Astrocyte (in vitro differentiated cells and primary cell): ENCODE measurements at regions not wholly inside any gene's neighbourhood (a gene's known extent, or its start where the extent isn't known, plus 50 kb on each side); places are given as distances from the start of the nearest gene placed in this dataset.
"Not testable (repeated sequence)": the region's sequence is repeated elsewhere in the genome, so short reads cannot be mapped to it uniquely, and the experiment has no call there.

Experiments used
- DNase-seq: peaks from one replicate; pipeline ENCODE4 v3.0.0-alpha.2; 2010; ENCODE audit warnings: low read depth
- FAIRE-seq: peaks from 2 replicates; lab custom pipeline; 2011; peaks lifted over from hg19 to GRCh38; lab: Jason Lieb, UNC
- H2AFZ ChIP-seq: 2 replicates; pipeline ENCODE4 v1.6.0; 2012; ENCODE audit warnings: low read depth, low read length, inconsistent platforms
- H3K27ac ChIP-seq: 2 replicates; pipeline ENCODE4 v1.5.1; 2011; ENCODE audit warnings: low read depth, low read length, inconsistent platforms
- H3K27me3 ChIP-seq: 2 replicates; pipeline ENCODE4 v1.6.0; 2011; ENCODE audit warnings: low read length, inconsistent platforms; ENCODE audit not compliant: insufficient read depth
- H3K36me3 ChIP-seq: 2 replicates; pipeline ENCODE4 v1.5.1; 2011; ENCODE audit warnings: low read length, inconsistent platforms; ENCODE audit not compliant: insufficient read depth
- H3K4me1 ChIP-seq: 2 replicates; pipeline ENCODE4 v1.5.1; 2011; ENCODE audit warnings: low read length, inconsistent platforms; ENCODE audit not compliant: insufficient read depth
- H3K4me2 ChIP-seq: 2 replicates; pipeline ENCODE4 v1.6.0; 2012; ENCODE audit warnings: low read length, inconsistent platforms
- H3K4me3 ChIP-seq: 2 replicates; pipeline ENCODE4 v1.5.1; 2011; ENCODE audit warnings: low read depth, mild to moderate bottlenecking, low read length, inconsistent platforms; ENCODE audit not compliant: insufficient read depth
- H3K79me2 ChIP-seq: 2 replicates; pipeline ENCODE4 v1.6.0; 2012; ENCODE audit warnings: mild to moderate bottlenecking, low read length, inconsistent platforms; ENCODE audit not compliant: insufficient read depth
- H3K9ac ChIP-seq: 2 replicates; pipeline ENCODE4 v1.6.0; 2012; ENCODE audit warnings: mild to moderate bottlenecking, low read length, inconsistent platforms
- H3K9me3 ChIP-seq: 2 replicates; pipeline ENCODE4 v1.5.1; 2012; ENCODE audit warnings: low read depth, mild to moderate bottlenecking, low read length, inconsistent platforms; ENCODE audit not compliant: insufficient read depth
- H4K20me1 ChIP-seq: 2 replicates; pipeline ENCODE4 v1.6.0; 2012; ENCODE audit warnings: low read length, inconsistent platforms; ENCODE audit not compliant: insufficient read depth
- H3K27ac Mint-ChIP-seq: one replicate; pipeline ENCODE4 v1.8.0; 2021; ENCODE audit warnings: mild to moderate bottlenecking, mixed read lengths; ENCODE audit not compliant: unreplicated experiment
- H3K27me3 Mint-ChIP-seq: one replicate; pipeline ENCODE4 v1.8.0; 2021; ENCODE audit warnings: low read depth, mixed read lengths; ENCODE audit not compliant: unreplicated experiment
- H3K36me3 Mint-ChIP-seq: one replicate; pipeline ENCODE4 v1.8.0; 2021; ENCODE audit warnings: low read depth, mixed read lengths; ENCODE audit not compliant: unreplicated experiment
- H3K4me1 Mint-ChIP-seq: one replicate; pipeline ENCODE4 v1.8.0; 2021; ENCODE audit warnings: low read depth, mixed read lengths; ENCODE audit not compliant: unreplicated experiment
- H3K4me3 Mint-ChIP-seq: one replicate; pipeline ENCODE4 v1.8.0; 2021; ENCODE audit warnings: mild to moderate bottlenecking, moderate library complexity, mixed read lengths; ENCODE audit not compliant: unreplicated experiment
- H3K9me3 Mint-ChIP-seq: one replicate; pipeline ENCODE4 v1.8.0; 2021; ENCODE audit warnings: mild to moderate bottlenecking, mixed read lengths; ENCODE audit not compliant: unreplicated experiment
- CTCF ChIP-seq: IDR thresholded peaks from 2 replicates; pipeline ENCODE4 v1.5.1; 2011; ENCODE audit warnings: low read depth, mild to moderate bottlenecking, inconsistent platforms, low read length, moderate library complexity; ENCODE audit not compliant: insufficient read depth
- EZH2 ChIP-seq: IDR thresholded peaks from 2 replicates; pipeline ENCODE4 v1.6.1; 2012; ENCODE audit warnings: mild to moderate bottlenecking, low read length, inconsistent platforms; ENCODE audit not compliant: insufficient read depth

GRCh38 chr4:12360391-12360790 lies 931.7 kb upstream of the HS3ST1 start:
- Mint-ChIP-seq H3K27me3 (no peaks in the 10 kb centered on the region), H3K36me3 (no peaks in the 10 kb centered on the region), H3K9me3 (peaks cover 7% of the 10 kb centered on the region), H3K27ac (no peak overlapping the region), H3K4me3 (no peak overlapping the region), H3K4me1 (no peaks in the 10 kb centered on the region)
- no peak for FAIRE-seq
- no peaks in the 10 kb centered on the region for H4K20me1 ChIP-seq
- no peaks in the 10 kb centered on the region for H3K27me3 ChIP-seq
- H2AFZ ChIP-seq, result no peak overlapping the region
- H3K36me3 ChIP-seq, result no peaks in the 10 kb centered on the region
- H3K4me1 ChIP-seq, result no peaks in the 10 kb centered on the region
- no peak overlapping the region for H3K9ac ChIP-seq
- DNase-seq, result no peak
- no peak overlapping the region for H3K4me2 ChIP-seq
- H3K9me3 ChIP-seq, result no peaks in the 10 kb centered on the region
- no peak for TF ChIP-seq CTCF
- TF ChIP-seq EZH2, result no peak
- H3K4me3 ChIP-seq, result no peak overlapping the region
- no peak overlapping the region for H3K27ac ChIP-seq
- no peaks in the 10 kb centered on the region for H3K79me2 ChIP-seq

- H3K4me3 Mint-ChIP-seq, result no peak overlapping the region
- no peaks in the 10 kb centered on the region for H3K9me3 Mint-ChIP-seq
- H3K79me2 ChIP-seq, result no peaks in the 10 kb centered on the region
- H3K27me3 Mint-ChIP-seq, result no peaks in the 10 kb centered on the region
- H4K20me1 ChIP-seq, result no peaks in the 10 kb centered on the region
- H3K27ac Mint-ChIP-seq, result no peak overlapping the region
- H3K4me1 Mint-ChIP-seq, result no peaks in the 10 kb centered on the region
- no peak overlapping the region for H3K4me2 ChIP-seq
- H3K9me3 ChIP-seq, result no peaks in the 10 kb centered on the region
- FAIRE-seq, result no peak
- no peak overlapping the region for H3K4me3 ChIP-seq
- TF ChIP-seq CTCF (no peak), EZH2 (no peak)
- H3K27me3 ChIP-seq, result no peaks in the 10 kb centered on the region
- no peak overlapping the region for H3K27ac ChIP-seq
- no peaks in the 10 kb centered on the region for H3K36me3 ChIP-seq
- no peak overlapping the region for H3K9ac ChIP-seq
- H3K36me3 Mint-ChIP-seq, result no peaks in the 10 kb centered on the region
- no peak for DNase-seq
- H2AFZ ChIP-seq, result no peak overlapping the region
- no peaks in the 10 kb centered on the region for H3K4me1 ChIP-seq
Measured at GRCh38 chr4:12359420-12359819, 930.7 kb upstream of the HS3ST1 start.

GRCh38 chr4:12333083-12333482 lies 904.4 kb upstream of the HS3ST1 start:
- not testable (repeated sequence) for H3K4me1 Mint-ChIP-seq, H2AFZ ChIP-seq, H4K20me1 ChIP-seq, DNase-seq, H3K27ac ChIP-seq, H3K27me3 Mint-ChIP-seq, H3K4me1 ChIP-seq, H3K9ac ChIP-seq, H3K9me3 ChIP-seq, H3K27ac Mint-ChIP-seq, H3K4me3 ChIP-seq, H3K36me3 ChIP-seq, H3K79me2 ChIP-seq, FAIRE-seq, H3K36me3 Mint-ChIP-seq, H3K27me3 ChIP-seq, H3K9me3 Mint-ChIP-seq, H3K4me3 Mint-ChIP-seq, H3K4me2 ChIP-seq
